IPS DF 6.9 (cell line): ENCODE measurements at regions not wholly inside any gene's neighbourhood (a gene's known extent, or its start where the extent isn't known, plus 50 kb on each side); places are given as distances from the start of the nearest gene placed in this dataset.
"Not testable (repeated sequence)": the region's sequence is repeated elsewhere in the genome, so short reads cannot be mapped to it uniquely, and the experiment has no call there.

ENCODE experiments used
- DNase-seq: peaks from one replicate; pipeline ENCODE4 v3.0.0-alpha.2; 2013; ENCODE audit warnings: low read depth, low spot score
- H3K27ac ChIP-seq: one replicate; pipeline ENCODE4 v1.5.1; 2013; ENCODE audit warnings: low read length, control low read depth
- H3K27me3 ChIP-seq: 2 replicates; pipeline ENCODE4 v1.6.1; 2013; ENCODE audit warnings: mild to moderate bottlenecking, low read length; ENCODE audit not compliant: control insufficient read depth, insufficient read depth
- H3K36me3 ChIP-seq: 2 replicates; pipeline ENCODE4 v1.6.1; 2013; ENCODE audit warnings: low read length; ENCODE audit not compliant: control insufficient read depth, insufficient read depth
- H3K4me1 ChIP-seq: 2 replicates; pipeline ENCODE4 v1.6.1; 2013; ENCODE audit warnings: low read length; ENCODE audit not compliant: control insufficient read depth, insufficient read depth
- H3K4me3 ChIP-seq: 2 replicates; pipeline ENCODE4 v1.5.1; 2013; ENCODE audit warnings: mild to moderate bottlenecking, low read length
- H3K9me3 ChIP-seq: 2 replicates; pipeline ENCODE4 v1.6.1; 2013; ENCODE audit warnings: low read length, inconsistent platforms; ENCODE audit not compliant: control insufficient read depth, insufficient read depth
- WGBS: extraction: QIAGEN DNeasy Blood & Tissue Kit; methylation state at CpG from one replicate; pipeline ENCODE4 v1.1.7; 2013; ENCODE audit warnings: mixed read lengths, missing lambda C conversion rate; ENCODE audit not compliant: insufficient read length, insufficient coverage; 5-methylcytosine and 5-hydroxymethylcytosine counted together

GRCh38 chr4:36574816-36575215, 293.4 kb downstream of the DTHD1 start:
- no peak overlapping the region for H3K4me3 ChIP-seq
- no peaks in the 10 kb centered on the region for H3K27me3 ChIP-seq
- no peaks in the 10 kb centered on the region for H3K4me1 ChIP-seq
- no peaks in the 10 kb centered on the region for H3K36me3 ChIP-seq
- DNase-seq = no peak
- no peak overlapping the region for H3K27ac ChIP-seq
- no peaks in the 10 kb centered on the region for H3K9me3 ChIP-seq
- no CpG with 5 or more reads among the region's 1 CpG for WGBS

DNA sequence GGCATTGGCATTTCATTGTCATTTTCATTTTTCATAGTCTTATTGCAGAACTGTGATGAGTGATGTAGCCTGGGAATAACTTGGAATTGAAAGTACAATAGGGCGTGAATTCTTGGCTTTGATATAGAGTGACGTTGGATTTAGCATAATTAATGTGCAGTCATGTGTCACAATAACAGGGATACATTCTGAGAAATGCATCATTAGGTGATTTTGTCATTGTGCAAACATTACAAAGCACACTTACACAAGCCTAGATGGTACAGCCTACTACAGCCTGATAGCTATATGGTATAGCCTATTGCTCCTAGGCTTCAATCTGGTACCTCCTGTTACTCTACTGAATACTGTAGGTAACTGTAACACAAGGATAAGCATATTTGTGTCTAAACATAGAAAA, 300.8 kb downstream of the DTHD1 start:
- no peak overlapping the region for H3K4me3 ChIP-seq
- DNase-seq = no peak
- H3K27me3 ChIP-seq = no peaks in the 10 kb centered on the region
- 100% methylated on average over 2 of the region's 2 CpGs for WGBS
- H3K36me3 ChIP-seq = no peaks in the 10 kb centered on the region
- H3K9me3 ChIP-seq = no peaks in the 10 kb centered on the region
- no peaks in the 10 kb centered on the region for H3K4me1 ChIP-seq
- H3K27ac ChIP-seq = no peak overlapping the region

- no peaks in the 10 kb centered on the region for H3K36me3 ChIP-seq
- no peak for DNase-seq
- no CpG with 5 or more reads among the region's 2 CpGs for WGBS
- H3K27ac ChIP-seq = no peak overlapping the region
- H3K4me3 ChIP-seq = no peak overlapping the region
- no peaks in the 10 kb centered on the region for H3K27me3 ChIP-seq
- no peaks in the 10 kb centered on the region for H3K9me3 ChIP-seq
- no peaks in the 10 kb centered on the region for H3K4me1 ChIP-seq
Observed at GRCh38 chr4:36587909-36588472, 306.6 kb downstream of the DTHD1 start.

DNA sequence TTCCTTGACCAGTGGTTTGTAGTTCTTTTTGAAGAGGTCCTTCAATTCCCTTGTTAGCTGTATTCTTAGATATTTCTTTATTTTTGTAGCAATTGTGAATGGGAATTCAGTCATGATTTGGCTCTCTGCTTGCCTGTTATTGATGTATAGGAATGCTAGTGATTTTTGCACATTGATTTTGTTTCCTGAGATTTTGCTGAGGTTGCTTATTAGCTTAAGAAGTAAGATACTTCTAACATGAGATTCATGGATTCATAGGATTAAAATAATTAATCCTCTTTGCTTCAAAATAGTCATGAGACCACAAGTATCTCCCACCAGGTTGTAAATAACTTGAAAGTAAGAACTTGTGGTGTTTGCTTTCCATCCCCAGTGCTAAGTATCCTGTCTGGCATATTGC, 308.9 kb downstream of the DTHD1 start:
- H3K4me3 ChIP-seq = no peak overlapping the region
- H3K27ac ChIP-seq = no peak overlapping the region
- no peaks in the 10 kb centered on the region for H3K27me3 ChIP-seq
- no peaks in the 10 kb centered on the region for H3K4me1 ChIP-seq
- H3K9me3 ChIP-seq = no peaks in the 10 kb centered on the region
- no peak for DNase-seq
- no peaks in the 10 kb centered on the region for H3K36me3 ChIP-seq

- no CpG with 5 or more reads among the region's 3 CpGs for WGBS
- Histone ChIP-seq H3K4me3 (no peak overlapping the region), H3K27me3 (no peaks in the 10 kb centered on the region), H3K27ac (no peak overlapping the region), H3K36me3 (no peaks in the 10 kb centered on the region), H3K9me3 (no peaks in the 10 kb centered on the region), H3K4me1 (no peaks in the 10 kb centered on the region)
- no peak for DNase-seq
Observed at GRCh38 chr4:36601864-36602495, 320.6 kb downstream of the DTHD1 start.

DNA sequence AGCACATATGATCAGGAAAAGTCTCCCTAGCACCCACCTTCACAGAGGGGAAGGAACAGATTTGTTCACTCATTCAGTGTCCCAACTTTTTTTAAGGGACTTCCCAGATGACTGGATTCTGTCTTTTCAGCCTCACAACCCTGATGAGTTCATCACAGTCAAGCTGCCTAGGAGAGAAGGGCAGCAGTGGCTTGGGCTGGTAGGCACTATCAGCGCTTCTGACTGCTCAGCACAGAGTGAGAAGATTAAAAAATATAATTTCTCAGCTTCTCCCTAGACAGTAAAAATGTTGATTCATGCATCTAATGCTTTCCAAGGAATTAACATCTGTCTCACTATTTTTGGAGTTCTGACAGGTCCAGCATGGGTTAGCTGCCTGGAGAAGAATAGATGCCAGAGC, 328.2 kb downstream of the DTHD1 start:
- WGBS = no CpG with 5 or more reads among the region's 1 CpG
- H3K36me3 ChIP-seq = no peaks in the 10 kb centered on the region

DNA sequence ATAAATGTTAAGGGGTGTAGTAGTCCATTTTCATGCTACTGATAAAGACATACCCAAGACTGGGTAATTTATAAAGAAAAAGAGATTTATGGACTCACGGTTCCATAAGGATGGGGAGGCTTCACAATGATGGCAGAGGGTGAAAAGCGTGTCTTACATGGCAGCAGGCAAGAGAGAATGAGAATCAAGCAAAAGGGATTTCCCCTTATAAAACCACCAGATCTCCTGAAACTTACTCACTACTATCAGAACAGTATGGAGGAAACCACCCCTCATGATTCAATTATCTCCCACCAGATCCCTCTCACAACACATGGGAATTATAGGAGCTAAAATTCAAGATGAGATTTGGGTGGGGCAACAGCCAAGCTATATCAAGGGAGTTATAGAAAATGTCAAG, 329.2 kb downstream of the DTHD1 start:
- Histone ChIP-seq H3K27me3 (no peaks in the 10 kb centered on the region), H3K27ac (no peak overlapping the region), H3K9me3 (no peaks in the 10 kb centered on the region), H3K4me1 (no peaks in the 10 kb centered on the region), H3K36me3 (no peaks in the 10 kb centered on the region), H3K4me3 (no peak overlapping the region)
- no CpG with 5 or more reads among the region's 2 CpGs for WGBS
- DNase-seq = no peak

More for the DNA sequence above, 328.2 kb downstream of the DTHD1 start:
- no peak overlapping the region for H3K4me3 ChIP-seq
- H3K4me1 ChIP-seq = no peaks in the 10 kb centered on the region
- no peak for DNase-seq
- no peaks in the 10 kb centered on the region for H3K27me3 ChIP-seq
- H3K9me3 ChIP-seq = no peaks in the 10 kb centered on the region
- H3K27ac ChIP-seq = no peak overlapping the region

DNA sequence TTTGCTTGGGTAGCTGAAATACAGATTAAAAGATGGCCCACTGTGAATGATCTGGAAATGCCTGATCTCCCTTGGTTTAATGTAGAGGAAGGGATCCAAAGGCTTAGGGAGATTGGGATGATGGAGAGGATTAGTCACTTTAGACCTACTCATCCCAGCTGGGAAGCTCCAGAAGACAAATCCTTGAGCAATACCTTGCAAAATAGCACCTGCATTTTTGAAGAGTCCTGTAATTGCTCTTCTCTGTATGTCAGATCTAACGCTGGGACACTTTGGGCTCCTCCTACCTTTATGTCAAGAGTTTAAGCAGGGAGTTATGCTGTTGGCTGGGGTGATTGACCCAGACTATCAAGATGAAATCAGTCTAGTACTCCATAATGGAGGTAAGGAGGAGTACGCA, 331.7 kb downstream of the DTHD1 start:
- not testable (repeated sequence) for H3K4me3 ChIP-seq, H3K4me1 ChIP-seq, H3K27me3 ChIP-seq, H3K9me3 ChIP-seq, H3K27ac ChIP-seq, DNase-seq, H3K36me3 ChIP-seq
- WGBS = no CpG with 5 or more reads among the region's 2 CpGs

GRCh38 chr4:36614011-36614410, 332.6 kb downstream of the DTHD1 start:
- no CpG with 5 or more reads among the region's 3 CpGs for WGBS
- no peak overlapping the region for H3K4me3 ChIP-seq

GRCh38 chr4:36618102-36618501, 336.7 kb downstream of the DTHD1 start:
- H3K27ac ChIP-seq = no peak overlapping the region
- H3K27me3 ChIP-seq = no peaks in the 10 kb centered on the region
- no peak for DNase-seq
- no peaks in the 10 kb centered on the region for H3K4me1 ChIP-seq
- H3K4me3 ChIP-seq = no peak overlapping the region
- no CpG with 5 or more reads among the region's 1 CpG for WGBS
- no peaks in the 10 kb centered on the region for H3K36me3 ChIP-seq
- no peaks in the 10 kb centered on the region for H3K9me3 ChIP-seq

More at GRCh38 chr4:36614011-36614410, 332.6 kb downstream of the DTHD1 start:
- Histone ChIP-seq H3K4me1 (no peaks in the 10 kb centered on the region), H3K27ac (no peak overlapping the region), H3K27me3 (no peaks in the 10 kb centered on the region), H3K36me3 (no peaks in the 10 kb centered on the region), H3K9me3 (no peaks in the 10 kb centered on the region)
- no peak for DNase-seq

- H3K4me1 ChIP-seq = no peaks in the 10 kb centered on the region
- no peak overlapping the region for H3K4me3 ChIP-seq
- no peak overlapping the region for H3K27ac ChIP-seq
- H3K36me3 ChIP-seq = no peaks in the 10 kb centered on the region
- no peaks in the 10 kb centered on the region for H3K9me3 ChIP-seq
- no peaks in the 10 kb centered on the region for H3K27me3 ChIP-seq
- no peak for DNase-seq
Observed at GRCh38 chr4:36624030-36624429, 342.6 kb downstream of the DTHD1 start.
